Endothelial cell of umbilical vein (primary cell): ENCODE measurements at regions not wholly inside any gene's neighbourhood (a gene's known extent, or its start where the extent isn't known, plus 50 kb on each side); places are given as distances from the start of the nearest gene placed in this dataset.

ENCODE experiments used
- CTCF ChIP-seq, 2 donors: IDR thresholded peaks; 1 replicate in 1 of 2; 2 replicates in 1 of 2; pipeline ENCODE4 v1.5.1; 2011; ENCODE audit warnings: low read length in 2 of 2, mild to moderate bottlenecking in 2 of 2, moderate library complexity in 2 of 2, control low read depth in 1 of 2, inconsistent platforms in 1 of 2, low read depth in 1 of 2; ENCODE audit not compliant: insufficient read depth in 1 of 2; ENCODE audit errors: extremely low read depth in 1 of 2
- EZH2 ChIP-seq: IDR thresholded peaks from 2 replicates; pipeline ENCODE4 v1.6.1; 2012; ENCODE audit warnings: borderline replicate concordance, low read depth, mild to moderate bottlenecking, moderate library complexity, low read length, inconsistent platforms; ENCODE audit not compliant: severe bottlenecking
- FOS ChIP-seq: IDR thresholded peaks from 2 replicates; pipeline ENCODE4 v1.6.1; 2011; ENCODE audit warnings: mild to moderate bottlenecking, low read length, moderate library complexity, borderline replicate concordance; ENCODE audit not compliant: insufficient read depth
- JUN ChIP-seq: IDR thresholded peaks from 2 replicates; pipeline ENCODE4 v1.6.1; 2011; ENCODE audit warnings: borderline replicate concordance, low read depth; ENCODE audit not compliant: insufficient read length, insufficient read depth
- MAX ChIP-seq: IDR thresholded peaks from 2 replicates; pipeline ENCODE4 v1.6.1; 2011; ENCODE audit not compliant: insufficient read depth, insufficient read length
- MYC ChIP-seq: IDR thresholded peaks from one replicate; pipeline ENCODE4 v1.6.1; 2011; ENCODE audit warnings: mild to moderate bottlenecking, low read depth, low read length
- POLR2A ChIP-seq: IDR thresholded peaks from 2 replicates; pipeline ENCODE4 v1.6.1; 2012; ENCODE audit warnings: low read depth, mild to moderate bottlenecking, control low read depth, low read length
- POLR2AphosphoS5 ChIP-seq: IDR thresholded peaks from 2 replicates; pipeline ENCODE4 v1.6.1; 2012; ENCODE audit warnings: low read depth, mild to moderate bottlenecking, control low read depth, low read length, moderate library complexity; ENCODE audit not compliant: insufficient read depth

GRCh38 chr1:190908691-190909090 is 431.0 kb upstream of the BRINP3 start:
- TF ChIP-seq CTCF (IDR thresholded peaks at IDR 0.05; ENCODE audit: extremely low read depth in 1 of 2, insufficient read depth in 1 of 2, low read depth in 1 of 2, low read length in 2 of 2) (no peak), POLR2A (no peak), JUN (no peak), MAX (no peak), MYC (no peak), EZH2 (no peak), POLR2AphosphoS5 (no peak), FOS (no peak)
